ENCODE measurements at regions not wholly inside any gene's neighbourhood (a gene's known extent, or its start where the extent isn't known, plus 50 kb on each side); places are given as distances from the start of the nearest gene placed in this dataset.
A peak's percentile ranks its signal among the peaks of the same experiment; 100 is the strongest.
"Not testable (repeated sequence)": the region's sequence is repeated elsewhere in the genome, so short reads cannot be mapped to it uniquely, and the experiment has no call there.

- Histone ChIP-seq H3K27ac (replicated peaks; ENCODE audit: low read length) (no peak overlapping the region), H2BK120ac (ENCODE audit: low read depth, low read length) (no peak overlapping the region), H4K91ac (ENCODE audit: low read depth, low read length, poor library complexity) (no peak overlapping the region), H2BK12ac (ENCODE audit: low read length) (no peak overlapping the region), H3K23ac (ENCODE audit: low read depth, low read length, poor library complexity) (no peak overlapping the region), H2BK15ac (ENCODE audit: low read length) (no peak overlapping the region), H2AFZ (ENCODE audit: low read length) (no peak overlapping the region), H3K4me2 (ENCODE audit: insufficient read depth, low read length, poor library complexity, severe bottlenecking) (no peak overlapping the region), H3K14ac (ENCODE audit: low read length) (no peak overlapping the region), H3K79me1 (ENCODE audit: low read depth, low read length) (no peaks in the 10 kb centered on the region), H3K9ac (ENCODE audit: low read depth, low read length, poor library complexity) (no peak overlapping the region), H3K4ac (ENCODE audit: low read length) (no peak overlapping the region), H4K8ac (ENCODE audit: low read depth, low read length) (no peak overlapping the region), H3K36me3 (replicated peaks in 1 of 2; ENCODE audit: control insufficient read depth in 2 of 2, insufficient read depth in 2 of 2, low read length in 2 of 2) (no peaks in the 10 kb centered on the region), H3K4me1 (ENCODE audit: control insufficient read depth in 2 of 2, insufficient read depth in 1 of 2, low read depth in 1 of 2, low read length in 2 of 2) (peaks cover 0 to 3% of the 10 kb centered on the region in 2 donors), H3K9me3 (replicated peaks in 1 of 2; ENCODE audit: control insufficient read depth in 2 of 2, insufficient read depth in 1 of 2, low read depth in 1 of 2, low read length in 2 of 2) (no peaks in the 10 kb centered on the region), H3K18ac (ENCODE audit: low read length) (no peak overlapping the region), H3K27me3 (ENCODE audit: control insufficient read depth in 3 of 3, insufficient read depth in 3 of 3, low read depth in 1 of 3, low read length in 3 of 3) (no peaks in the 10 kb centered on the region), H2AK5ac (ENCODE audit: low read depth, low read length) (no peak overlapping the region), H3K4me3 (ENCODE audit: low read length in 2 of 2) (no peak overlapping the region), H2BK5ac (ENCODE audit: low read length) (no peak overlapping the region)
- WGBS, 2 donors (ENCODE audit: extremely low coverage in 2 of 2, insufficient read length in 2 of 2, insufficient replicate concordance in 1 of 2): no CpG with 5 or more reads among the region's 7 CpGs
- no peak for DNase-seq (ENCODE audit: low spot score)
Observed at GRCh38 chr10:118827466-118828155, 72.8 kb upstream of the CACUL1 start.

- Histone ChIP-seq H3K23ac (ENCODE audit: low read depth, low read length, poor library complexity) (no peak overlapping the region), H3K14ac (ENCODE audit: low read length) (no peak overlapping the region), H3K9ac (ENCODE audit: low read depth, low read length, poor library complexity) (no peak overlapping the region), H3K36me3 (replicated peaks in 1 of 2; ENCODE audit: control insufficient read depth in 2 of 2, insufficient read depth in 2 of 2, low read length in 2 of 2) (no peaks in the 10 kb centered on the region), H4K8ac (ENCODE audit: low read depth, low read length) (no peak overlapping the region), H2AFZ (ENCODE audit: low read length) (peak overlapping the region; percentile 63), H2AK5ac (ENCODE audit: low read depth, low read length) (no peak overlapping the region), H3K27me3 (ENCODE audit: control insufficient read depth in 3 of 3, insufficient read depth in 3 of 3, low read depth in 1 of 3, low read length in 3 of 3) (no peaks in the 10 kb centered on the region), H3K4me2 (ENCODE audit: insufficient read depth, low read length, poor library complexity, severe bottlenecking) (no peak overlapping the region), H3K4me3 (ENCODE audit: low read length in 2 of 2) (no peak overlapping the region), H3K4ac (ENCODE audit: low read length) (no peak overlapping the region), H3K9me3 (replicated peaks in 1 of 2; ENCODE audit: control insufficient read depth in 2 of 2, insufficient read depth in 1 of 2, low read depth in 1 of 2, low read length in 2 of 2) (no peaks in the 10 kb centered on the region), H2BK15ac (ENCODE audit: low read length) (no peak overlapping the region), H3K4me1 (ENCODE audit: control insufficient read depth in 2 of 2, insufficient read depth in 1 of 2, low read depth in 1 of 2, low read length in 2 of 2) (peaks cover 0 to 3% of the 10 kb centered on the region in 2 donors), H3K79me1 (ENCODE audit: low read depth, low read length) (no peaks in the 10 kb centered on the region), H2BK12ac (ENCODE audit: low read length) (no peak overlapping the region), H3K27ac (replicated peaks; ENCODE audit: low read length) (no peak overlapping the region), H2BK5ac (ENCODE audit: low read length) (no peak overlapping the region), H2BK120ac (ENCODE audit: low read depth, low read length) (no peak overlapping the region), H4K91ac (ENCODE audit: low read depth, low read length, poor library complexity) (no peak overlapping the region), H3K18ac (ENCODE audit: low read length) (no peak overlapping the region)
- WGBS, 2 donors (ENCODE audit: extremely low coverage in 2 of 2, insufficient read length in 2 of 2, insufficient replicate concordance in 1 of 2): no CpG with 5 or more reads among the region's 7 CpGs
- no peak for DNase-seq (ENCODE audit: low spot score)
Observed at GRCh38 chr10:118832241-118832651, 77.5 kb upstream of the CACUL1 start.

DNA sequence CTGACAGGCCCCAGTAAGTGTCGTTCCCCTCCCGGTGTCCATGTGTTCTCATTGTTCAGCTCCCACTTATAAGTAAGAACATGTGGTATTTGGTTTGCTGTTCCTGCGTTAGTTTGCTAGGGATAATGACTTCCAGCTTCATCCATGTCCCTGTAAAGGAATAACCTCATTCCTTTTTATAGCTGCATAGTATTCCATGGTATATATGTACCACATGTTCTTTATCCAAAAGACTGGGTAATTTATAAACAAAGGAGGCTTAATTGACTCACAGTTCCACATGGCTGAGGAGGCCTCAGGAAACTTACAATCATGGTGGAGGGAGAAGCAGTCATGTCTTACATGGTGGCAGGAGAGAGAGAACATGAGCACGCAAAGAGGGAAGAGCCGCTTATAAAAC is 79.6 kb upstream of the CACUL1 start:
- not testable (repeated sequence) for H2BK5ac ChIP-seq (ENCODE audit: low read length); H3K36me3 ChIP-seq (replicated peaks in 1 of 2; ENCODE audit: control insufficient read depth in 2 of 2, insufficient read depth in 2 of 2, low read length in 2 of 2); H3K14ac ChIP-seq (ENCODE audit: low read length); H3K4me2 ChIP-seq (ENCODE audit: insufficient read depth, low read length, poor library complexity, severe bottlenecking); H3K9me3 ChIP-seq (replicated peaks in 1 of 2; ENCODE audit: control insufficient read depth in 2 of 2, insufficient read depth in 1 of 2, low read depth in 1 of 2, low read length in 2 of 2); H3K4me3 ChIP-seq (ENCODE audit: low read length in 2 of 2); H3K79me1 ChIP-seq (ENCODE audit: low read depth, low read length); H2BK120ac ChIP-seq (ENCODE audit: low read depth, low read length); H2AFZ ChIP-seq (ENCODE audit: low read length); H2BK15ac ChIP-seq (ENCODE audit: low read length); H3K27ac ChIP-seq (replicated peaks; ENCODE audit: low read length); H3K4ac ChIP-seq (ENCODE audit: low read length); H3K9ac ChIP-seq (ENCODE audit: low read depth, low read length, poor library complexity); DNase-seq (ENCODE audit: low spot score); H4K91ac ChIP-seq (ENCODE audit: low read depth, low read length, poor library complexity); H3K23ac ChIP-seq (ENCODE audit: low read depth, low read length, poor library complexity); H2AK5ac ChIP-seq (ENCODE audit: low read depth, low read length); H2BK12ac ChIP-seq (ENCODE audit: low read length); H3K27me3 ChIP-seq (ENCODE audit: control insufficient read depth in 3 of 3, insufficient read depth in 3 of 3, low read depth in 1 of 3, low read length in 3 of 3); H3K18ac ChIP-seq (ENCODE audit: low read length); H3K4me1 ChIP-seq (ENCODE audit: control insufficient read depth in 2 of 2, insufficient read depth in 1 of 2, low read depth in 1 of 2, low read length in 2 of 2); H4K8ac ChIP-seq (ENCODE audit: low read depth, low read length)
- no CpG with 5 or more reads among the region's 5 CpGs for WGBS, 2 donors (ENCODE audit: extremely low coverage in 2 of 2, insufficient read length in 2 of 2, insufficient replicate concordance in 1 of 2)

GRCh38 chr10:118835682-118836326 is 81.0 kb upstream of the CACUL1 start:
- Histone ChIP-seq H3K9ac (ENCODE audit: low read depth, low read length, poor library complexity) (no peak overlapping the region), H3K4me1 (ENCODE audit: control insufficient read depth in 2 of 2, insufficient read depth in 1 of 2, low read depth in 1 of 2, low read length in 2 of 2) (peaks cover 0 to 3% of the 10 kb centered on the region in 2 donors), H2BK15ac (ENCODE audit: low read length) (no peak overlapping the region), H3K4me2 (ENCODE audit: insufficient read depth, low read length, poor library complexity, severe bottlenecking) (no peak overlapping the region), H3K27me3 (ENCODE audit: control insufficient read depth in 3 of 3, insufficient read depth in 3 of 3, low read depth in 1 of 3, low read length in 3 of 3) (no peaks in the 10 kb centered on the region), H3K18ac (ENCODE audit: low read length) (no peak overlapping the region), H3K9me3 (replicated peaks in 1 of 2; ENCODE audit: control insufficient read depth in 2 of 2, insufficient read depth in 1 of 2, low read depth in 1 of 2, low read length in 2 of 2) (no peaks in the 10 kb centered on the region), H3K14ac (ENCODE audit: low read length) (no peak overlapping the region), H3K4ac (ENCODE audit: low read length) (no peak overlapping the region), H2BK5ac (ENCODE audit: low read length) (no peak overlapping the region), H4K91ac (ENCODE audit: low read depth, low read length, poor library complexity) (no peak overlapping the region), H2BK120ac (ENCODE audit: low read depth, low read length) (no peak overlapping the region), H3K36me3 (replicated peaks in 1 of 2; ENCODE audit: control insufficient read depth in 2 of 2, insufficient read depth in 2 of 2, low read length in 2 of 2) (no peaks in the 10 kb centered on the region), H4K8ac (ENCODE audit: low read depth, low read length) (no peak overlapping the region), H2AFZ (ENCODE audit: low read length) (no peak overlapping the region), H3K23ac (ENCODE audit: low read depth, low read length, poor library complexity) (no peak overlapping the region), H2BK12ac (ENCODE audit: low read length) (no peak overlapping the region), H3K27ac (replicated peaks; ENCODE audit: low read length) (no peak overlapping the region), H3K79me1 (ENCODE audit: low read depth, low read length) (no peaks in the 10 kb centered on the region), H3K4me3 (ENCODE audit: low read length in 2 of 2) (no peak overlapping the region), H2AK5ac (ENCODE audit: low read depth, low read length) (no peak overlapping the region)
- WGBS, 2 donors (ENCODE audit: extremely low coverage in 2 of 2, insufficient read length in 2 of 2, insufficient replicate concordance in 1 of 2): no CpG with 5 or more reads among the region's 3 CpGs
- DNase-seq (ENCODE audit: low spot score): no peak
